Right ventricle myocardium inferior (tissue), 1 donor: ENCODE measurements at regions not wholly inside any gene's neighbourhood (a gene's known extent, or its start where the extent isn't known, plus 50 kb on each side); places are given as distances from the start of the nearest gene placed in this dataset.
"Not testable (repeated sequence)": the region's sequence is repeated elsewhere in the genome, so short reads cannot be mapped to it uniquely, and the experiment has no call there.

Source experiments
- ATAC-seq: fragments of 200-7000 bp; cut with Tn5 transposase; one replicate; pipeline ENCODE4 v1.9.1; 2020; ENCODE audit warnings: mild to moderate bottlenecking, moderate library complexity
- DNase-seq: peaks from one replicate; pipeline ENCODE4 v3.0.0; 2021; ENCODE audit errors: missing footprints
- intact Hi-C: fragments of 100-400 bp; cut with DNase I; formaldehyde crosslinking; loops from one replicate; pipeline ENCODE4 v1.11.0; 2022
- donor health status: DM: no; HTN: yes; CAD: no; lungs with severe emphysema.

DNA sequence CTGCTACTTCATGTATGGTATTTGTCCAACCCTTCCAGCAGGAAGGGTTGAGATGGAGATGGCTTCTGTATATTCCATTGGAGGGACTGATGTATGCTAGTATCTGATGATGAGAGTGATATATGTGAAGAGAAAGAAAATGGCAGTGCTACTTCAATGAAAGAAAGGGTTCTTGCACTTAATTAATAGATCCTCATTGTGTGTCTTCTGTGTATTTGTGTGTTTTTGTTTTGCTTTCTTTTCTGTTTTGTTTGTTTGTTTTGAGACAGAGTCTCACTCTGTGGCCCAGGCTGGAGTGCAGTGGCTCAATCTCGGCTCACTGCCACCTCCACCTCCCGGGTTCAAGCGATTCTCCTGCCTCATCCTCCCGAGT lies 61.2 kb upstream of the CRYM start:
- DNase-seq (no peak), ATAC-seq (no peak)
- intact Hi-C loops, result no loop called here

GRCh38 chr16:21338537-21339268 lies 60.6 kb upstream of the CRYM start:
- no peak for ATAC-seq
- DNase-seq, result no peak
- intact Hi-C loops, result no loop called here

DNA sequence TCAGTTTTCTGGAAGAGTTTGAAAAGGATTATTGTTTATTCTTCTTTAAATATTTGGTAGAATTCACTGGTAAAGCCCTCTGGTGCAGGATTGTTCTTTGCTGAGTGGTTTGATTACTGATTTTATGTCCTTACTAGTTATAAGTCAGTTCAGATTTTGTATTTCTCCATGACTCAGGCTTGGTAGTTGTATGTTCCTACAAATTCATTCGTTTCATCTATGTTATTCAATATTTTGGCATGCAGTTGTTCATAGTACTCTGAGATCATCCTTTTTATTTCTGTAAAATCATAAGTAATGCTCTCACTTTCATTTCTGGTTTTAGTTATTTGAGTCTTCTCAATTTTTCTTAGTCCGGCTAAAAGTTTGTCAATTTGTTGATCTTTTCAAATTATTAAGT lies 58.1 kb upstream of the CRYM start:
- DNase-seq (no peak), ATAC-seq (no peak)
- intact Hi-C loops, result no loop called here

- intact Hi-C loops, result not testable (repeated sequence)
Observed at GRCh38 chr16:21334188-21335146, 56.4 kb upstream of the CRYM start.

DNA sequence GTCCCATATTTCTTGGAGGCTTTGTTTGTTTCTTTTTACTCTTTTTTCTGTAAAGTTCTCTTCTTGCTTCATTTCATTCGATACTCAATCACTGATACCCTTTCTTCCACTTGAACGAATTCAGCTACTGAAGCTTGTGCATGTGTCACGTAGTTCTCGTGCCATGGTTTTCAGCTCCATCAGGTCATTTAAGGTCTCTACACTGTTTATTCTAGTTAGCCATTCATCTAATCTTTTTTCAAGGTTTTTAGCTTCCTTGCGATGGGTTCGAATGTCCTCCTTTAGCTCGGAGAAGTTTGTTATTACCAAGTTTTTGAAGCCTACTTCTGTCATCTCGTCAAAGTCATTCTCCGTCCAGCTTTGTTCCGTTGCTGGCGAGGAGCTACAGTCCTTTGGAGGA lies 55.6 kb upstream of the CRYM start:
- intact Hi-C loops, DNase-seq, ATAC-seq: not testable (repeated sequence)

More at GRCh38 chr16:21334188-21335146, 56.4 kb upstream of the CRYM start:
- DNase-seq, ATAC-seq: not testable (repeated sequence)
